Keratinocyte (primary cell): ENCODE measurements at regions not wholly inside any gene's neighbourhood (a gene's known extent, or its start where the extent isn't known, plus 50 kb on each side); places are given as distances from the start of the nearest gene placed in this dataset.
"Not testable (repeated sequence)": the region's sequence is repeated elsewhere in the genome, so short reads cannot be mapped to it uniquely, and the experiment has no call there.

Experiments used
- DNase-seq: peaks from one replicate; pipeline ENCODE4 v3.0.0-alpha.2; 2011; ENCODE audit warnings: low read depth, missing footprints, low spot score
- FAIRE-seq: peaks from 2 replicates; lab custom pipeline; 2011; peaks lifted over from hg19 to GRCh38; lab: Jason Lieb, UNC
- H2AFZ ChIP-seq: 2 replicates; pipeline ENCODE4 v1.6.0; 2012; ENCODE audit warnings: low read length, control low read depth, inconsistent platforms; ENCODE audit not compliant: control insufficient read depth
- H3K27ac ChIP-seq: 2 replicates; pipeline ENCODE4 v1.5.1; 2011; ENCODE audit warnings: low read length; ENCODE audit not compliant: control insufficient read depth, insufficient read depth
- H3K27me3 ChIP-seq: 3 replicates; pipeline ENCODE4 v1.6.0; 2011; ENCODE audit warnings: low read length; ENCODE audit not compliant: control insufficient read depth, insufficient read depth; ENCODE audit errors: extremely low read depth
- H3K36me3 ChIP-seq, 2 experiments: 2 replicates in 1 of 2; 3 replicates in 1 of 2; pipeline ENCODE4 v1.5.1; 2011; ENCODE audit warnings: low read length in 2 of 2, mild to moderate bottlenecking in 1 of 2; ENCODE audit not compliant: control insufficient read depth in 2 of 2, insufficient read depth in 2 of 2; ENCODE audit errors: extremely low read depth in 1 of 2
- H3K4me1 ChIP-seq: 3 replicates; pipeline ENCODE4 v1.5.1; 2011; ENCODE audit warnings: low read length; ENCODE audit not compliant: control insufficient read depth, insufficient read depth; ENCODE audit errors: extremely low read depth
- H3K4me2 ChIP-seq: 3 replicates; pipeline ENCODE4 v1.6.0; 2011; ENCODE audit warnings: low read depth, low read length; ENCODE audit not compliant: control insufficient read depth, insufficient read depth; ENCODE audit errors: extremely low read depth
- H3K4me3 ChIP-seq, 3 experiments: fragments of 200-600 bp in 1 of 3; sonication (generic) in 1 of 3; 2 replicates in 2 of 3; 3 replicates in 1 of 3; pipeline ENCODE4 v1.5.1; 2011 to 2016; ENCODE audit warnings: low read length in 3 of 3, mild to moderate bottlenecking in 3 of 3, control low read depth in 2 of 3, inconsistent platforms in 1 of 3, low read depth in 1 of 3, mixed read lengths in 1 of 3, mixed run types in 1 of 3, moderate library complexity in 1 of 3; ENCODE audit not compliant: control insufficient read depth in 2 of 3, insufficient read depth in 2 of 3; ENCODE audit errors: extremely low read depth in 1 of 3
- H3K79me2 ChIP-seq: 2 replicates; pipeline ENCODE4 v1.6.0; 2012; ENCODE audit warnings: low read length; ENCODE audit not compliant: control insufficient read depth, insufficient read depth
- H3K9ac ChIP-seq: 3 replicates; pipeline ENCODE4 v1.6.0; 2011; ENCODE audit warnings: low read length; ENCODE audit not compliant: control insufficient read depth, insufficient read depth; ENCODE audit errors: extremely low read depth
- H3K9me1 ChIP-seq: 3 replicates; pipeline ENCODE4 v1.6.0; 2011; ENCODE audit warnings: low read length; ENCODE audit not compliant: control insufficient read depth, insufficient read depth; ENCODE audit errors: extremely low read depth
- H3K9me3 ChIP-seq: 2 replicates; pipeline ENCODE4 v1.5.1; 2012; ENCODE audit warnings: low read depth, low read length; ENCODE audit not compliant: control insufficient read depth
- H4K20me1 ChIP-seq: 3 replicates; pipeline ENCODE4 v1.6.0; 2011; ENCODE audit warnings: low read length; ENCODE audit not compliant: control insufficient read depth, insufficient read depth; ENCODE audit errors: extremely low read depth
- EZH2 ChIP-seq: IDR thresholded peaks from one replicate; pipeline ENCODE4 v1.6.1; 2012; ENCODE audit warnings: inconsistent platforms, mild to moderate bottlenecking, low read length, moderate library complexity
- dilution Hi-C: fragments of 300-500 bp; cut with MboI; formaldehyde crosslinking; loops from one replicate; pipeline ENCODE4 v1.7.0; 2020; ENCODE audit warnings: low sequenced_read_pairs; ENCODE audit not compliant: extremely low pct_ligation_motif_present
- TF ChIP-seq, protein P1 (sequence below), 3 experiments: IDR thresholded peaks in 1 of 3; conservative IDR thresholded peaks in 1 of 3; optimal IDR thresholded peaks in 1 of 3; 2 replicates in 2 of 3; 3 replicates in 1 of 3; pipeline versions ENCODE3 to v1.5.1; 2011; ENCODE audit warnings: low read length in 3 of 3, mild to moderate bottlenecking in 3 of 3, moderate library complexity in 2 of 3, control low read depth in 1 of 3, inconsistent platforms in 1 of 3; ENCODE audit not compliant: insufficient read depth in 2 of 3; ENCODE audit errors: extremely low read depth in 1 of 3

DNA sequence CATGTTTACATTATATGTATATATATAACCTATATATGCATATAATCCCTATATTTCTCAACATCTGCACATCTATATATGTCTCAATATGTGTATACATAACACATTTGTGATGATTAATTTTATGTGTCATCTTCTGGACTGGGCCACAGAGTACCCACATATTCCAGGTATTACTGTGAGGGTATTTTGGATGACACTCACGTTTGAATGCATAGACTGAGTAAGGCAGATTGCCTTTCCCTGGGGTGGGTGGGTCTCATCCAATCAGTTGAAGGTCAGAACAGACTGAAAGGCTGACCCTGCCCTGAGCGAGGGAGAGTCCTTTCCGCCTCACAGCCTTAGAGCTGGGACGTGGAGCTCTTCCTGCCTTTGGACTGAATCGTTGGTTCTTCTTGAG, 295.2 kb upstream of the PFKP start:
- TF ChIP-seq, protein P1, sequence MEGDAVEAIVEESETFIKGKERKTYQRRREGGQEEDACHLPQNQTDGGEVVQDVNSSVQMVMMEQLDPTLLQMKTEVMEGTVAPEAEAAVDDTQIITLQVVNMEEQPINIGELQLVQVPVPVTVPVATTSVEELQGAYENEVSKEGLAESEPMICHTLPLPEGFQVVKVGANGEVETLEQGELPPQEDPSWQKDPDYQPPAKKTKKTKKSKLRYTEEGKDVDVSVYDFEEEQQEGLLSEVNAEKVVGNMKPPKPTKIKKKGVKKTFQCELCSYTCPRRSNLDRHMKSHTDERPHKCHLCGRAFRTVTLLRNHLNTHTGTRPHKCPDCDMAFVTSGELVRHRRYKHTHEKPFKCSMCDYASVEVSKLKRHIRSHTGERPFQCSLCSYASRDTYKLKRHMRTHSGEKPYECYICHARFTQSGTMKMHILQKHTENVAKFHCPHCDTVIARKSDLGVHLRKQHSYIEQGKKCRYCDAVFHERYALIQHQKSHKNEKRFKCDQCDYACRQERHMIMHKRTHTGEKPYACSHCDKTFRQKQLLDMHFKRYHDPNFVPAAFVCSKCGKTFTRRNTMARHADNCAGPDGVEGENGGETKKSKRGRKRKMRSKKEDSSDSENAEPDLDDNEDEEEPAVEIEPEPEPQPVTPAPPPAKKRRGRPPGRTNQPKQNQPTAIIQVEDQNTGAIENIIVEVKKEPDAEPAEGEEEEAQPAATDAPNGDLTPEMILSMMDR (optimal IDR thresholded peaks at IDR 0.05 in 1 of 3, IDR thresholded peaks at IDR 0.05 in 1 of 3, conservative IDR thresholded peaks at IDR 0.05 in 1 of 3; ENCODE audit: extremely low read depth in 1 of 3, insufficient read depth in 2 of 3, low read length in 3 of 3): no peak
- TF ChIP-seq EZH2: no peak
- H3K4me2 ChIP-seq: no peak overlapping the region
- FAIRE-seq: no peak

DNA sequence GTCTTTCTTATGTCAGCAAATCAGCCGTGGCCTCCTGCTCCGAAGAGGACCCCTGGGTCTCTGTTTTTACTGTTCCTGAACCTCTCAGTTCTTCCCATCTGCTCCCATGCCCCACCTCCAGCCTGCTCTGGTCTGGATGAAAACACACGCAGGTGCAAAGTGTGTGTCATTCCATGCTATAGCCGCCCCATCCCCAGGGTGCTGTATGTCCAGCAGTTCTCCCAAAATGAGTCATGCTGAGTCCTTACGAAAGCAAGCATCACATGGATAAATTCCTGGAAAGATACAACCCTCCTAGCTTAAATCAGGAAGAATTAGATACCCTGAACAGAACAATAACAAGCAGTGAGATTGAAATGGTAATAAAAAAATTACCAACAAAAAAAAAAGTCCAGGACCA, 300.1 kb upstream of the PFKP start:
- H3K79me2 ChIP-seq, H3K9me1 ChIP-seq, H3K9ac ChIP-seq, H3K4me3 ChIP-seq, DNase-seq, H3K27ac ChIP-seq, H3K36me3 ChIP-seq, H2AFZ ChIP-seq, H3K4me2 ChIP-seq, H3K9me3 ChIP-seq, dilution Hi-C loops, FAIRE-seq, H3K4me1 ChIP-seq, H3K27me3 ChIP-seq, H4K20me1 ChIP-seq: not testable (repeated sequence)

More for the DNA sequence above, 295.2 kb upstream of the PFKP start:
- Histone ChIP-seq H3K9ac (no peak overlapping the region), H4K20me1 (no peaks in the 10 kb centered on the region), H3K9me3 (peaks cover 2% of the 10 kb centered on the region), H3K36me3 (no peaks in the 10 kb centered on the region), H3K4me1 (no peaks in the 10 kb centered on the region), H3K27ac (no peak overlapping the region), H3K9me1 (no peaks in the 10 kb centered on the region), H3K79me2 (no peaks in the 10 kb centered on the region), H2AFZ (no peak overlapping the region), H3K4me3 (no peak overlapping the region), H3K27me3 (no peaks in the 10 kb centered on the region)
- dilution Hi-C loops: no loop called here
- no peak for DNase-seq

DNA sequence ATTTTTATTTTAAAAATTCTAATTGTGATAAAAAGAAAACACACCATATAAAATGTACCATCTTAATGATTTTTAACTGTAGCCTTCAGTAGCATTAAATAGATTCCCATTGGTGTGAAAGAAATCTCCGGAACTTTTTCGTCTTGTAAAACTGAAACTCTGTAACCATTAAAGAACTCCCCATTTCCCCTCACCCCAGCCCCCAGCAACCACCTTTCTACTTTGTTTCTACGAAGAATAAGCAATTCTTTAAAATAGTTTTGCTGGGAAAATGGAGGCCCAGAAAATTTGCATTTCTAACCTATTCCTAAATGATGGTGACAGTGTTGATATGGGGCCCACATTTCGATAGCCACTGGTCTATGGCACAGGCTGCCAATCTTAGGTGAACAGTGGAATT, 305.4 kb upstream of the PFKP start:
- Histone ChIP-seq H3K9me3 (peaks cover 7% of the 10 kb centered on the region), H3K36me3 (no peaks in the 10 kb centered on the region), H4K20me1 (no peaks in the 10 kb centered on the region), H3K27ac (no peak overlapping the region), H3K79me2 (no peaks in the 10 kb centered on the region), H3K4me3 (no peak overlapping the region), H2AFZ (no peak overlapping the region), H3K9me1 (no peaks in the 10 kb centered on the region), H3K9ac (no peak overlapping the region), H3K4me1 (no peaks in the 10 kb centered on the region), H3K27me3 (no peaks in the 10 kb centered on the region), H3K4me2 (no peak overlapping the region)
- DNase-seq: no peak
- no peak for FAIRE-seq
- TF ChIP-seq EZH2: no peak
- TF ChIP-seq, protein P1 (optimal IDR thresholded peaks at IDR 0.05 in 1 of 3, IDR thresholded peaks at IDR 0.05 in 1 of 3, conservative IDR thresholded peaks at IDR 0.05 in 1 of 3; ENCODE audit: extremely low read depth in 1 of 3, insufficient read depth in 2 of 3, low read length in 3 of 3): no peak
- dilution Hi-C loops: no loop called here
